Endometrial microvascular endothelial cells (primary cell): ENCODE measurements at regions not wholly inside any gene's neighbourhood (a gene's known extent, or its start where the extent isn't known, plus 50 kb on each side); places are given as distances from the start of the nearest gene placed in this dataset.

Experiments
- in situ Hi-C: cut with HindIII; loops from 2 replicates; pipeline ENCODE4 v1.10.0; 2017; ENCODE audit warnings: low sequenced_read_pairs, low pct_unique_long_range_greater_than_20kb; ENCODE audit errors: inconsistent ontology term

- in situ Hi-C loops, result no loop called here
Observed at GRCh38 chr3:150040097-150040496, 69.4 kb upstream of the PFN2 start.

GRCh38 chr3:150038830-150039229, 68.1 kb upstream of the PFN2 start:
- in situ Hi-C loops, result no loop called here

GRCh38 chr3:150036780-150037179, 66.1 kb upstream of the PFN2 start:
- in situ Hi-C loops, result no loop called here

- in situ Hi-C loops, result no loop called here
Observed at GRCh38 chr3:150035910-150036612, 65.4 kb upstream of the PFN2 start.

GRCh38 chr3:150035301-150035779, 64.6 kb upstream of the PFN2 start:
- in situ Hi-C loops, result no loop called here

GRCh38 chr3:150033721-150034120, 63.0 kb upstream of the PFN2 start:
- in situ Hi-C loops, result no loop called here

GRCh38 chr3:150030841-150031240, 60.1 kb upstream of the PFN2 start:
- in situ Hi-C loops, result no loop called here

- in situ Hi-C loops, result no loop called here
Observed at GRCh38 chr3:150023239-150023636, 52.5 kb upstream of the PFN2 start.

- in situ Hi-C loops, result no loop called here
Observed at GRCh38 chr3:150022381-150023238, 51.9 kb upstream of the PFN2 start.

GRCh38 chr3:150020527-150020926, 49.8 kb upstream of the PFN2 start:
- in situ Hi-C loops, result no loop called here
